H9 (cell line): ENCODE measurements at regions not wholly inside any gene's neighbourhood (a gene's known extent, or its start where the extent isn't known, plus 50 kb on each side); places are given as distances from the start of the nearest gene placed in this dataset.

Experiments used
- DNase-seq: peaks from one replicate; pipeline ENCODE4 v3.0.0-alpha.2; 2017
- H2AFZ ChIP-seq: one replicate; pipeline ENCODE4 v1.6.1; 2013; ENCODE audit warnings: mild to moderate bottlenecking, low read length, control low read depth, moderate library complexity
- H2AK5ac ChIP-seq: 2 replicates; pipeline ENCODE4 v1.6.1; 2013; ENCODE audit warnings: low read length, control low read depth, mixed read lengths; ENCODE audit not compliant: insufficient read length
- H2BK120ac ChIP-seq: one replicate; pipeline ENCODE4 v1.6.1; 2013; ENCODE audit warnings: low read depth, mild to moderate bottlenecking, low read length, control low read depth, inconsistent platforms; ENCODE audit not compliant: poor library complexity, severe bottlenecking
- H2BK12ac ChIP-seq: 2 replicates; pipeline ENCODE4 v1.6.1; 2013; ENCODE audit warnings: low read length, control low read depth, mixed read lengths, low read depth; ENCODE audit not compliant: insufficient read length
- H2BK15ac ChIP-seq: 2 replicates; pipeline ENCODE4 v1.6.1; 2013; ENCODE audit warnings: low read depth, low read length, control low read depth
- H2BK20ac ChIP-seq: one replicate; pipeline ENCODE4 v1.6.1; 2013; ENCODE audit warnings: low read depth, mild to moderate bottlenecking, low read length, control low read depth, inconsistent platforms; ENCODE audit not compliant: poor library complexity, severe bottlenecking
- H2BK5ac ChIP-seq: 2 replicates; pipeline ENCODE4 v1.6.1; 2013; ENCODE audit warnings: low read length, control low read depth, mixed read lengths; ENCODE audit not compliant: insufficient read length
- H3K14ac ChIP-seq: 2 replicates; pipeline ENCODE4 v1.6.1; 2013; ENCODE audit warnings: low read length, control low read depth; ENCODE audit not compliant: insufficient read depth
- H3K18ac ChIP-seq: 2 replicates; pipeline ENCODE4 v1.6.1; 2013; ENCODE audit warnings: low read depth, mild to moderate bottlenecking, mixed read lengths, low read length, control low read depth; ENCODE audit not compliant: insufficient read length
- H3K23ac ChIP-seq: 2 replicates; pipeline ENCODE4 v1.6.1; 2013; ENCODE audit warnings: low read length, control low read depth, mixed read lengths, low read depth; ENCODE audit not compliant: insufficient read length
- H3K23me2 ChIP-seq: 2 replicates; pipeline ENCODE4 v1.6.1; 2013; ENCODE audit warnings: low read depth, mild to moderate bottlenecking, mixed read lengths, low read length, control low read depth; ENCODE audit not compliant: insufficient read length, poor library complexity, severe bottlenecking
- H3K27ac ChIP-seq: 2 replicates; pipeline ENCODE4 v1.5.1; 2013; ENCODE audit warnings: low read length, control low read depth, mixed read lengths, low read depth; ENCODE audit not compliant: insufficient read length
- H3K27me3 ChIP-seq: 2 replicates; pipeline ENCODE4 v1.6.1; 2013; ENCODE audit warnings: low read length, control low read depth, inconsistent platforms; ENCODE audit not compliant: insufficient read depth
- H3K4ac ChIP-seq: 2 replicates; pipeline ENCODE4 v1.6.1; 2013; ENCODE audit warnings: low read depth, mild to moderate bottlenecking, control low read depth, inconsistent platforms, low read length, moderate library complexity
- H3K4me1 ChIP-seq: 2 replicates; pipeline ENCODE4 v1.6.1; 2013; ENCODE audit warnings: low read length, control low read depth, inconsistent platforms; ENCODE audit not compliant: insufficient read depth
- H3K4me2 ChIP-seq: 2 replicates; pipeline ENCODE4 v1.6.1; 2013; ENCODE audit warnings: low read length, control low read depth, mixed read lengths; ENCODE audit not compliant: insufficient read length, insufficient read depth
- H3K56ac ChIP-seq: 2 replicates; pipeline ENCODE4 v1.6.1; 2013; ENCODE audit warnings: low read depth, mild to moderate bottlenecking, mixed read lengths, low read length, control low read depth; ENCODE audit not compliant: insufficient read length
- H3K79me1 ChIP-seq: 2 replicates; pipeline ENCODE4 v1.6.1; 2013; ENCODE audit warnings: low read depth, mild to moderate bottlenecking, moderate library complexity, low read length, control low read depth, inconsistent platforms; ENCODE audit not compliant: insufficient read depth, poor library complexity, severe bottlenecking
- H3K79me2 ChIP-seq: 2 replicates; pipeline ENCODE4 v1.6.1; 2013; ENCODE audit warnings: low read length, control low read depth, inconsistent platforms; ENCODE audit not compliant: insufficient read depth
- H3K9ac ChIP-seq: 2 replicates; pipeline ENCODE4 v1.6.1; 2013; ENCODE audit warnings: low read length, control low read depth, mixed read lengths; ENCODE audit not compliant: insufficient read length; ENCODE audit errors: extremely low read depth
- H3K9me3 ChIP-seq: one replicate; pipeline ENCODE4 v1.6.1; 2013; ENCODE audit warnings: low read depth, low read length, inconsistent platforms; ENCODE audit not compliant: control insufficient read depth
- H3T11ph ChIP-seq: one replicate; pipeline ENCODE4 v1.6.1; 2013; ENCODE audit warnings: mild to moderate bottlenecking, low read length, control low read depth, inconsistent platforms
- H4K20me1 ChIP-seq: one replicate; pipeline ENCODE4 v1.6.1; 2013; ENCODE audit not compliant: control insufficient read depth, insufficient read length, insufficient read depth
- H4K5ac ChIP-seq: 2 replicates; pipeline ENCODE4 v1.6.1; 2013; ENCODE audit warnings: low read depth, mild to moderate bottlenecking, mixed read lengths, low read length, control low read depth; ENCODE audit not compliant: insufficient read length
- H4K8ac ChIP-seq: replicated peaks from 2 replicates; pipeline ENCODE4 v1.6.1; 2013; ENCODE audit warnings: low read length, control low read depth, mixed read lengths, low read depth; ENCODE audit not compliant: insufficient read length
- H4K91ac ChIP-seq: 2 replicates; pipeline ENCODE4 v1.6.1; 2013; ENCODE audit warnings: low read depth, mild to moderate bottlenecking, moderate library complexity, mixed read lengths, low read length, control low read depth; ENCODE audit not compliant: insufficient read length
- H3K27ac Mint-ChIP-seq, 3 experiments: 2 replicates in 2 of 3; 3 replicates in 1 of 3; pipeline ENCODE4 v1.8.0; 2020 to 2021; ENCODE audit warnings: mixed read lengths in 3 of 3, mild to moderate bottlenecking in 1 of 3, moderate library complexity in 1 of 3
- H3K27me3 Mint-ChIP-seq: 2 replicates; pipeline ENCODE4 v1.8.0; 2021; ENCODE audit warnings: low read depth, mild to moderate bottlenecking, moderate library complexity, mixed read lengths
- H3K36me3 Mint-ChIP-seq, 3 experiments: 2 replicates in 2 of 3; 3 replicates in 1 of 3; pipeline ENCODE4 v1.8.0; 2020 to 2021; ENCODE audit warnings: low read depth in 3 of 3, mixed read lengths in 3 of 3; ENCODE audit not compliant: insufficient read depth in 1 of 3
- H3K4me1 Mint-ChIP-seq, 2 experiments: 2 replicates each; pipeline ENCODE4 v1.8.0; 2020; ENCODE audit warnings: mixed read lengths in 2 of 2
- H3K4me3 Mint-ChIP-seq, 2 experiments: 2 replicates in 1 of 2; 3 replicates in 1 of 2; pipeline ENCODE4 v1.8.0; 2020 to 2021; ENCODE audit warnings: mild to moderate bottlenecking in 2 of 2, mixed read lengths in 2 of 2, moderate library complexity in 1 of 2
- H3K9me3 Mint-ChIP-seq, 2 experiments: 2 replicates in 1 of 2; 3 replicates in 1 of 2; pipeline ENCODE4 v1.8.0; 2020; ENCODE audit warnings: mild to moderate bottlenecking in 2 of 2, mixed read lengths in 2 of 2, moderate library complexity in 1 of 2
- CTCF ChIP-seq: fragments of 200-600 bp; sonication (generic); conservative IDR thresholded peaks from 3 replicates; pipeline ENCODE4 v1.8.0; 2021; ENCODE audit warnings: antibody characterized with exemption, mild to moderate bottlenecking
- WGBS: extraction: QIAGEN DNeasy Blood & Tissue Kit; methylation state at CpG from one replicate; pipeline ENCODE4 v1.1.7; 2013; ENCODE audit warnings: missing lambda C conversion rate, low lambda C conversion rate, mixed read lengths; ENCODE audit not compliant: insufficient read length; ENCODE audit errors: extremely low coverage; 5-methylcytosine and 5-hydroxymethylcytosine counted together

GRCh38 chr9:101858026-101858425, 119.6 kb upstream of the GRIN3A start:
- Histone ChIP-seq H3K9me3 (no peaks in the 10 kb centered on the region), H2BK5ac (no peak overlapping the region), H3K27ac (no peak overlapping the region), H4K20me1 (no peaks in the 10 kb centered on the region), H3K4me1 (no peaks in the 10 kb centered on the region; the same call in 1 of the 2 replicates), H3K23ac (no peak overlapping the region), H4K5ac (no peak overlapping the region), H4K91ac (no peak overlapping the region), H2BK12ac (no peak overlapping the region), H3T11ph (no peak overlapping the region), H3K27me3 (no peaks in the 10 kb centered on the region), H3K14ac (no peak overlapping the region), H3K18ac (no peak overlapping the region), H2AFZ (no peak overlapping the region), H2BK120ac (no peak overlapping the region), H2AK5ac (no peak overlapping the region), H3K4me2 (no peak overlapping the region), H3K79me2 (no peaks in the 10 kb centered on the region), H3K56ac (no peak overlapping the region), H3K9ac (no peak overlapping the region), H2BK15ac (no peak overlapping the region), H3K4ac (no peak overlapping the region), H4K8ac (no peak overlapping the region), H2BK20ac (no peak overlapping the region), H3K79me1 (no peaks in the 10 kb centered on the region), H3K23me2 (no peaks in the 10 kb centered on the region)
- no CpG with 5 or more reads among the region's 5 CpGs for WGBS
- H3K9me3 Mint-ChIP-seq: no peaks in the 10 kb centered on the region
- H3K4me1 Mint-ChIP-seq: peaks cover 0 to 2% of the 10 kb centered on the region in 2 experiments; a peak in 1 of 4 replicates
- no peak for TF ChIP-seq CTCF
- H3K27ac Mint-ChIP-seq: no peak overlapping the region
- no peak for DNase-seq
- H3K36me3 Mint-ChIP-seq: no peaks in the 10 kb centered on the region
- no peak overlapping the region for H3K4me3 Mint-ChIP-seq
- H3K27me3 Mint-ChIP-seq: no peaks in the 10 kb centered on the region
